Nephron progenitor cell (in vitro differentiated cells): ENCODE measurements at regions not wholly inside any gene's neighbourhood (a gene's known extent, or its start where the extent isn't known, plus 50 kb on each side); places are given as distances from the start of the nearest gene placed in this dataset.

ENCODE experiments used
- DNase-seq: peaks from one replicate; pipeline ENCODE4 v3.0.0; 2021
- H3K27ac Mint-ChIP-seq: 2 replicates; pipeline ENCODE4 v1.8.0; 2021; ENCODE audit warnings: mild to moderate bottlenecking, moderate library complexity, mixed read lengths
- H3K27me3 Mint-ChIP-seq: 2 replicates; pipeline ENCODE4 v1.8.0; 2021; ENCODE audit warnings: mild to moderate bottlenecking, low read depth, mixed read lengths; ENCODE audit not compliant: poor library complexity
- H3K36me3 Mint-ChIP-seq: 2 replicates; pipeline ENCODE4 v1.8.0; 2021; ENCODE audit warnings: low read depth, mixed read lengths
- H3K4me1 Mint-ChIP-seq: 2 replicates; pipeline ENCODE4 v1.8.0; 2021; ENCODE audit warnings: mixed read lengths
- H3K4me3 Mint-ChIP-seq: 2 replicates; pipeline ENCODE4 v1.8.0; 2021; ENCODE audit warnings: mild to moderate bottlenecking, moderate library complexity, mixed read lengths
- H3K9me3 Mint-ChIP-seq: 2 replicates; pipeline ENCODE4 v1.8.0; 2021; ENCODE audit warnings: mild to moderate bottlenecking, moderate library complexity, mixed read lengths
- CTCF ChIP-seq: fragments of 200-600 bp; sonication (generic); IDR thresholded peaks from 2 replicates; pipeline ENCODE4 v1.5.0; 2021; ENCODE audit warnings: antibody characterized with exemption

GRCh38 chr13:53249236-53249635, 220.6 kb downstream of the OLFM4 start:
- Mint-ChIP-seq H3K4me1 (peaks cover 6% of the 10 kb centered on the region), H3K27ac (no peak overlapping the region), H3K27me3 (peaks cover 7% of the 10 kb centered on the region)

DNA sequence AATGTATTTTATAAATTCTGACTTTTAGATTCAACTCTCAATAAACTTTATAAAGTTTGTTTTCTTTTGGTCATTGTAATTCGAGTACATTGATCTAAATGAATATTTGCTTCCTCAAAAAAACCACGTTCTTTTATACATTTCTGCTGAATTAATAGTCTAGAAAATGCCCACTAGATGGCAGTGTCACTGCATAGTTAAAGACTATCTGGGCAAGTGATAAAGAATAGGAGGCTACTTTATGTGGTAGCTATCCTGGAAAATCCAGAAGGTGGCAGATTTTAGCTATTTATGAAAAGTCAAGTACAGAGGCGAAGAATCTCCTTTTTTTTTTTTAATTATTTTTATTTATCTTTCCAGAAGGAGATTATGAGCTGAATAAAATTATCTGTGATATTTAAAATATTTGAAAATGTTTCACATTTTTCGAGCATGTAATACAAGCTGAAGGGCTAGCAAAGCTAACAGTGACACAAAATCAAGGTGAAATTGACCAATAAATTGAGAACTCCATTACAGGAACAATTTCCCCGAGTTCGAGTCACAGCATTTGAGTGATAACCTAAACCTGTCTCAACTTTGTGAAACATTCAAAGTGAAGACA, 221.8 kb downstream of the OLFM4 start:
- H3K27me3 Mint-ChIP-seq, result peaks cover 5% of the 10 kb centered on the region
- H3K27ac Mint-ChIP-seq, result no peak overlapping the region
- no peak overlapping the region for H3K4me3 Mint-ChIP-seq
- DNase-seq, result peak; percentile 42
- H3K36me3 Mint-ChIP-seq, result no peaks in the 10 kb centered on the region
- H3K9me3 Mint-ChIP-seq, result peaks cover 5% of the 10 kb centered on the region
- peak; percentile 95 for TF ChIP-seq CTCF
- H3K4me1 Mint-ChIP-seq, result peaks cover 6% of the 10 kb centered on the region

More at GRCh38 chr13:53249236-53249635, 220.6 kb downstream of the OLFM4 start:
- H3K9me3 Mint-ChIP-seq, result peaks cover 5% of the 10 kb centered on the region
- no peaks in the 10 kb centered on the region for H3K36me3 Mint-ChIP-seq
- no peak for TF ChIP-seq CTCF
- no peak overlapping the region for H3K4me3 Mint-ChIP-seq
- no peak for DNase-seq

DNA sequence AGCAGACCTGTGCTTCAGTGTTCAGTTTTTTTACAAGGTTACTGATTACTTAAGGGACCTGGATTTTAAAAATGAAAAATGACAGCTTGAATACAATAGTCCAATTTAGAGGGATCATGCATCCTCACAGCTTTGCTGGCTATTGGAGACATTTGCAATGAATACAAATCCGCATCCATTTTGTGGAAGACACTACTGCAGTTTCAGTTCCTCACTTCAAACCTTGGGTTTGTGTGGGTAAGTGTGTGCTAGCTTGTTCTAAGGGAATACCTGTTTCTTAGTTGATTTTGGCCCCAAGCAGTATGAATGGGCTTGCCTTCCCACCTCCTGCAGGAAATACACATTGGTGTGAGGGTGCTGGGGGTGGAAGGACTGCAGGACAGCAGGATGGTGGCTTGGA, 222.4 kb downstream of the OLFM4 start:
- Mint-ChIP-seq H3K27me3 (peaks cover 6% of the 10 kb centered on the region), H3K9me3 (peaks cover 5% of the 10 kb centered on the region), H3K4me1 (peaks cover 6% of the 10 kb centered on the region), H3K4me3 (no peak overlapping the region), H3K36me3 (no peaks in the 10 kb centered on the region), H3K27ac (no peak overlapping the region)
- DNase-seq, result no peak
- TF ChIP-seq CTCF, result no peak

DNA sequence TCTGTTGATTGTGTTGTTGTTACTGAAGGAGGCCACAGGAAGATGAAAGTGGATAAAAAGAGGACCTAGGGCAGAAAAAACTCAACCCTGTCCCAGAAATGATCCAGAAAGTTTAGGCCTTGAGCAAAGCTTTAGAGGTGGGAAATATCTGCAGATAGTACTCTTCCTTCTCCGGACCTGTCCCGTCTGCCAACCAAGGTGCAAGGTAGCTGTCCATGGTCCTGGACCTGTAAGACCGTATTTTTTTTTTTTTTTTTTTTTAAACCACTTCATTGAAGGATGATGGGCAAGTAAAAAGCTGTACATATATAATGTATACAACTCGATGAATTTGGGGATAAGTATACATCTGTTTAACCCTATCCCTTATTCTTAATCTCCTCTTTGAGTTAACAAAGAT, 225.9 kb downstream of the OLFM4 start:
- peak; percentile 59 for DNase-seq
- H3K27me3 Mint-ChIP-seq, result peaks cover 7% of the 10 kb centered on the region
- no peak overlapping the region for H3K4me3 Mint-ChIP-seq
- peaks cover 1% of the 10 kb centered on the region for H3K4me1 Mint-ChIP-seq
- no peak for TF ChIP-seq CTCF
- H3K9me3 Mint-ChIP-seq, result no peaks in the 10 kb centered on the region
- H3K36me3 Mint-ChIP-seq, result no peaks in the 10 kb centered on the region
- H3K27ac Mint-ChIP-seq, result no peak overlapping the region

- Mint-ChIP-seq H3K4me1 (peaks cover 8% of the 10 kb centered on the region), H3K27me3 (peaks cover 13% of the 10 kb centered on the region), H3K27ac (no peak overlapping the region), H3K4me3 (no peak overlapping the region), H3K36me3 (no peaks in the 10 kb centered on the region), H3K9me3 (no peaks in the 10 kb centered on the region)
- no peak for DNase-seq
- no peak for TF ChIP-seq CTCF
Observed at GRCh38 chr13:53255795-53256194, 227.2 kb downstream of the OLFM4 start.

DNA sequence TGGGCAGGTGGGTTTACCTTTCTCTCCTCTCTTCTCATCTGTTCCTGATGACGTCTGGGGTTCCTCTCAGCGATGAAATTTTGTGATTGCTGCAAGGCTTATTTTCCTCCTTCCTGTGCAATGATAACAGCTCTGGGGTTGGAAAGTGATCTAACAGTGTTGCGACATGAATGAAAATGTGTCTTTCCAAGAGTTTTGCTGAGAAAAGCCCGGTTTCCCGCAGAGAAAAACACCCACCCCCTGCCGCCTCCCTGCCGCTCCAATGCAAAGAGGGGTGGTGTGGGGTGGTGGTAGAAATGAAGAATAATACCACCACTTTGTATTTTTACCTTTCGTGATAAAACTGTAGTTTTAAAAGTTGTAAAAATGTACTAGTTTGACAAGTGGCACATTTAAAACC, 232.0 kb downstream of the OLFM4 start:
- H3K36me3 Mint-ChIP-seq, result no peaks in the 10 kb centered on the region

More for the DNA sequence above, 232.0 kb downstream of the OLFM4 start:
- no peak for DNase-seq
- TF ChIP-seq CTCF, result no peak
- Mint-ChIP-seq H3K4me3 (no peak overlapping the region), H3K4me1 (peaks cover 12% of the 10 kb centered on the region), H3K9me3 (no peaks in the 10 kb centered on the region), H3K27me3 (peaks cover 17% of the 10 kb centered on the region), H3K27ac (no peak overlapping the region)
